Ovary (tissue), 7 donors: ENCODE measurements at regions not wholly inside any gene's neighbourhood (a gene's known extent, or its start where the extent isn't known, plus 50 kb on each side); places are given as distances from the start of the nearest gene placed in this dataset.
A peak's percentile ranks its signal among the peaks of the same experiment; 100 is the strongest.

Experiments
- DNase-seq, 5 donors: peaks; one replicate each; pipeline ENCODE4 v3.0.0-alpha.2; 2019 to 2020
- H3K27ac ChIP-seq, 2 donors: fragments of 200-600 bp; one replicate each; pipeline versions ENCODE4 v1.5.1 to v1.8.0; 2019 to 2022
- H3K27me3 ChIP-seq: fragments of 200-600 bp; one replicate; pipeline ENCODE4 v1.8.0; 2022
- H3K36me3 ChIP-seq: fragments of 200-600 bp; sonication (generic); one replicate; pipeline ENCODE4 v1.5.1; 2019
- H3K4me1 ChIP-seq: one replicate; pipeline ENCODE4 v1.8.1; 2013; ENCODE audit warnings: mild to moderate bottlenecking, moderate library complexity; ENCODE audit not compliant: insufficient read depth
- H3K4me3 ChIP-seq: fragments of 200-600 bp; sonication (generic); one replicate; pipeline ENCODE4 v1.5.1; 2017
- H3K9me3 ChIP-seq, 2 donors: fragments of 200-600 bp in 1 of 2; sonication (generic) in 1 of 2; one replicate each; pipeline versions ENCODE4 v1.5.1 to v1.8.1; 2013 to 2019; ENCODE audit warnings: mild to moderate bottlenecking in 1 of 2, moderate library complexity in 1 of 2
- CTCF ChIP-seq, 3 donors: fragments of 450-650 bp in 2 of 3; fragments of 200-600 bp in 1 of 3; IDR thresholded peaks; one replicate each; pipeline versions ENCODE4 v1.5.1 to v1.8.0; 2016 to 2022; ENCODE audit warnings: antibody characterized with exemption in 3 of 3, mild to moderate bottlenecking in 1 of 3
- EP300 ChIP-seq: sonication (generic); formaldehyde crosslinking; IDR thresholded peaks from one replicate; pipeline ENCODE4 v1.6.1; 2017; ENCODE audit warnings: antibody characterized with exemption
- POLR2A ChIP-seq: fragments of 450-650 bp; IDR thresholded peaks from one replicate; pipeline ENCODE4 v1.6.1; 2017; ENCODE audit warnings: antibody characterized with exemption, mild to moderate bottlenecking, moderate library complexity
- WGBS, 3 donors: extraction: QIAGEN DNeasy Blood & Tissue Kit in 1 of 3; methylation state at CpG; one replicate each; pipeline versions ENCODE4 v1.1.5 to v1.1.7; 2013 to 2017; 5-methylcytosine and 5-hydroxymethylcytosine counted together
- intact Hi-C, 4 donors: fragments of 100-400 bp; cut with DNase I; formaldehyde crosslinking; loops; one replicate each; pipeline versions ENCODE4 v1.11.0 to v1.15.1; 2022 to 2023
- donor health status: DM: no; HTN: no; CAD: no; lungs with moderate emphysema.
- donor health status: DM: no; HTN: no; CAD: no.
- donor health status: Bipolar disorder and iron deficiency.
- donor health status: DM: no; HTN: no; CAD: no.
- donor health status: DM: yes; HTN: yes; CAD: no.

GRCh38 chr12:124639122-124639806 lies 71.9 kb upstream of the NCOR2 start:
- no peaks in the 10 kb centered on the region for H3K27me3 ChIP-seq
- H3K9me3 ChIP-seq = no peaks in the 10 kb centered on the region
- H3K27ac ChIP-seq = no peak overlapping the region
- 62 to 75% (median 69%) methylated on average over 6 of the region's 6 CpGs for WGBS, 3 donors
- TF ChIP-seq EP300 (no peak), POLR2A (no peak), CTCF (IDR thresholded peaks at IDR 0.05) (no peak)
- intact Hi-C loops = no loop called here
- DNase-seq = no peak
- no peaks in the 10 kb centered on the region for H3K4me1 ChIP-seq
- H3K4me3 ChIP-seq = no peak overlapping the region
- no peaks in the 10 kb centered on the region for H3K36me3 ChIP-seq

GRCh38 chr12:124637581-124637981 lies 70.2 kb upstream of the NCOR2 start:
- intact Hi-C loops = no loop called here
- Histone ChIP-seq H3K27me3 (no peaks in the 10 kb centered on the region), H3K36me3 (no peaks in the 10 kb centered on the region), H3K27ac (no peak overlapping the region), H3K9me3 (no peaks in the 10 kb centered on the region), H3K4me1 (peaks cover 3% of the 10 kb centered on the region), H3K4me3 (no peak overlapping the region)
- WGBS, 3 donors = 70 to 77% (median 76%) methylated on average over 12 of the region's 12 CpGs
- TF ChIP-seq POLR2A (no peak), CTCF (IDR thresholded peaks at IDR 0.05) (no peak), EP300 (no peak)
- no peak for DNase-seq

- no peak overlapping the region for H3K4me3 ChIP-seq
- WGBS, 3 donors = 71 to 85% (median 72%) methylated on average over 4 of the region's 4 CpGs
- H3K27ac ChIP-seq = no peak overlapping the region
- H3K9me3 ChIP-seq = no peaks in the 10 kb centered on the region
- H3K4me1 ChIP-seq = peaks cover 5% of the 10 kb centered on the region
- intact Hi-C loops = no loop called here
- H3K27me3 ChIP-seq = no peaks in the 10 kb centered on the region
- TF ChIP-seq POLR2A (no peak), EP300 (no peak), CTCF (IDR thresholded peaks at IDR 0.05) (no peak)
- DNase-seq = no peak
- no peaks in the 10 kb centered on the region for H3K36me3 ChIP-seq
Measured at GRCh38 chr12:124637163-124637562, 69.8 kb upstream of the NCOR2 start.

GRCh38 chr12:124636138-124636978 lies 68.9 kb upstream of the NCOR2 start:
- H3K27me3 ChIP-seq = no peaks in the 10 kb centered on the region
- TF ChIP-seq CTCF (IDR thresholded peaks at IDR 0.05) (no peak), EP300 (no peak), POLR2A (no peak)
- H3K27ac ChIP-seq = no peak overlapping the region
- DNase-seq = peak in 1 of 5 donors; percentile 49
- no peaks in the 10 kb centered on the region for H3K36me3 ChIP-seq
- WGBS, 3 donors = 33 to 46% (median 45%) methylated on average over 10 of the region's 10 CpGs
- no peak overlapping the region for H3K4me3 ChIP-seq
- no peaks in the 10 kb centered on the region for H3K9me3 ChIP-seq
- intact Hi-C loops = no loop called here
- peaks cover 6% of the 10 kb centered on the region for H3K4me1 ChIP-seq
